ENCODE measurements at regions not wholly inside any gene's neighbourhood (a gene's known extent, or its start where the extent isn't known, plus 50 kb on each side); places are given as distances from the start of the nearest gene placed in this dataset.

DNA sequence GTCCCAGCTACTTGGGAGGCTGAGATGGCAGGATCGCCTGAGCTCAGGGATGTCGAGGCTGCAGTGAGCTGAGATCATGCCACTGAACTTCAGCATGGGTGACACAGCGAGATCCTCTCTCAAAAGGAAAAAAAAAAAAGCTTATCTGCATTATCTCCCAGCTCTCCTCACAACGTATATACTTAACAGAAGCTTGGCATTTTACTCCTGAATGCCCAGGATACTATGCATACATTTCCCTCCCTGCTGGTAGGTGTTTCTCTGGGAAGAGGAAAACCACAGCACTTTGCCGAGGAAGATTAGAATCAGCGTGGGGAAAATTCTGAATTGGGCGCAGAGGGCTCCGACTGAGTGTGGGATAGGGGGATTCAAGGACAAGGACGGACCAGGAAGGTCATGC lies 800.6 kb downstream of the DHX35 start:
- H4K20me1 ChIP-seq (ENCODE audit: insufficient read depth, low read length) = no peaks in the 10 kb centered on the region
- no peak overlapping the region for H3K4me2 ChIP-seq (ENCODE audit: insufficient read depth, low read length)
- no peak overlapping the region for H2AFZ ChIP-seq (ENCODE audit: low read length)
- H3K27ac ChIP-seq (ENCODE audit: low read depth, low read length) = no peak overlapping the region
- no peaks in the 10 kb centered on the region for H3K36me3 ChIP-seq (ENCODE audit: insufficient read depth, low read length)
- H3K4me3 ChIP-seq (ENCODE audit: insufficient read depth, low read length) = no peak overlapping the region
- peaks cover 2% of the 10 kb centered on the region for H3K9me3 ChIP-seq (ENCODE audit: low read depth, low read length)
- DNase-seq (ENCODE audit: insufficient read length, low spot score, missing footprints) = no peak
- H3K79me2 ChIP-seq (ENCODE audit: insufficient read depth, low read length) = no peaks in the 10 kb centered on the region
- no peaks in the 10 kb centered on the region for H3K27me3 ChIP-seq (ENCODE audit: insufficient read depth, low read length)
- H3K4me1 ChIP-seq (ENCODE audit: insufficient read depth, low read length) = no peaks in the 10 kb centered on the region
- TF ChIP-seq, protein P1, sequence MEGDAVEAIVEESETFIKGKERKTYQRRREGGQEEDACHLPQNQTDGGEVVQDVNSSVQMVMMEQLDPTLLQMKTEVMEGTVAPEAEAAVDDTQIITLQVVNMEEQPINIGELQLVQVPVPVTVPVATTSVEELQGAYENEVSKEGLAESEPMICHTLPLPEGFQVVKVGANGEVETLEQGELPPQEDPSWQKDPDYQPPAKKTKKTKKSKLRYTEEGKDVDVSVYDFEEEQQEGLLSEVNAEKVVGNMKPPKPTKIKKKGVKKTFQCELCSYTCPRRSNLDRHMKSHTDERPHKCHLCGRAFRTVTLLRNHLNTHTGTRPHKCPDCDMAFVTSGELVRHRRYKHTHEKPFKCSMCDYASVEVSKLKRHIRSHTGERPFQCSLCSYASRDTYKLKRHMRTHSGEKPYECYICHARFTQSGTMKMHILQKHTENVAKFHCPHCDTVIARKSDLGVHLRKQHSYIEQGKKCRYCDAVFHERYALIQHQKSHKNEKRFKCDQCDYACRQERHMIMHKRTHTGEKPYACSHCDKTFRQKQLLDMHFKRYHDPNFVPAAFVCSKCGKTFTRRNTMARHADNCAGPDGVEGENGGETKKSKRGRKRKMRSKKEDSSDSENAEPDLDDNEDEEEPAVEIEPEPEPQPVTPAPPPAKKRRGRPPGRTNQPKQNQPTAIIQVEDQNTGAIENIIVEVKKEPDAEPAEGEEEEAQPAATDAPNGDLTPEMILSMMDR (IDR thresholded peaks at IDR 0.05; ENCODE audit: extremely low read depth, low read depth, low read length) = no peak

DNA sequence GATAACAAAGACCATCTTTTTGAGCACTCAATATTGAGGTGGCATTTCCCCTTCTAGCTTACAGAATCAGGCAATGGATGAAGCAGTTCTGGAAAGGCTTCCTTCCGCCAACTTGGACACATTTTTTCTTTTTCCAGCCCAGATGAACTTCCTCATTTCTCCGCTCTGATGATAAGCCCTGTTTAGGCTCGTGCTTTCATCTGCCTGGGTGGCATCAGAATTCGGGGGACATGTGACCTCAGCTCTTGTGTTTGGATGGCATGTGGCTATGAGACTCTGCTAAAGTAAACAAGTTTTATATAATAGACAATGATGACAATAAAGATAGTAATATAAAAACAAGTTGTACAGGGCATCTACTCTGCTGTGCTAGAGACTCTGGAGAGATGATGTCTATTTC lies 796.7 kb downstream of the DHX35 start:
- Histone ChIP-seq H4K20me1 (ENCODE audit: insufficient read depth, low read length) (no peaks in the 10 kb centered on the region), H3K79me2 (ENCODE audit: insufficient read depth, low read length) (no peaks in the 10 kb centered on the region), H3K9me3 (ENCODE audit: low read depth, low read length) (peaks cover 2% of the 10 kb centered on the region), H3K27me3 (ENCODE audit: insufficient read depth, low read length) (no peaks in the 10 kb centered on the region), H3K27ac (ENCODE audit: low read depth, low read length) (no peak overlapping the region), H2AFZ (ENCODE audit: low read length) (no peak overlapping the region), H3K4me2 (ENCODE audit: insufficient read depth, low read length) (no peak overlapping the region), H3K4me1 (ENCODE audit: insufficient read depth, low read length) (no peaks in the 10 kb centered on the region), H3K4me3 (ENCODE audit: insufficient read depth, low read length) (no peak overlapping the region), H3K36me3 (ENCODE audit: insufficient read depth, low read length) (no peaks in the 10 kb centered on the region)
- no peak for DNase-seq (ENCODE audit: insufficient read length, low spot score, missing footprints)
- TF ChIP-seq, protein P1 (IDR thresholded peaks at IDR 0.05; ENCODE audit: extremely low read depth, low read depth, low read length) = no peak

DNA sequence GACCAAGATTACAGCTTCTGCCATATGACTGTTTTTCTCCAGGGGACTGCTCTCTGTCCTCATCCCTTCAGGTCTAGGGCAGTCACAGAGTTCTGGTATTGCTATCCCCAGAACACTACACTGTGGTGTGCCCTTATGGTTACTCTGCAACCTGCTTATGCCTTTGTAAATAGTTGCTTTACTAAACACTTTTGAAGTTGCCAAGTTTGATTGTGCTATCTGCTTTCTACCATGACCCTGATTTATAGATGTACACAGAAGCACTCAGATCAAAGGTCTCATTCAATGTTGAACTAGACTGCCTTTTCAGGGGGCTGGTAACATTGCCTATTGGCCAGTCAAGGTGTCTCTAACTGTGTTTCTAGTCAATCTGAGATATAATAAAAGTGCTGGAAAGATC lies 794.7 kb downstream of the DHX35 start:
- H3K36me3 ChIP-seq (ENCODE audit: insufficient read depth, low read length) = no peaks in the 10 kb centered on the region
- no peaks in the 10 kb centered on the region for H3K79me2 ChIP-seq (ENCODE audit: insufficient read depth, low read length)
- no peak overlapping the region for H3K4me3 ChIP-seq (ENCODE audit: insufficient read depth, low read length)
- no peaks in the 10 kb centered on the region for H3K9me3 ChIP-seq (ENCODE audit: low read depth, low read length)
- H2AFZ ChIP-seq (ENCODE audit: low read length) = no peak overlapping the region
- H3K27me3 ChIP-seq (ENCODE audit: insufficient read depth, low read length) = no peaks in the 10 kb centered on the region
- no peaks in the 10 kb centered on the region for H3K4me1 ChIP-seq (ENCODE audit: insufficient read depth, low read length)
- H3K4me2 ChIP-seq (ENCODE audit: insufficient read depth, low read length) = no peak overlapping the region
- H4K20me1 ChIP-seq (ENCODE audit: insufficient read depth, low read length) = no peaks in the 10 kb centered on the region
- no peak for DNase-seq (ENCODE audit: insufficient read length, low spot score, missing footprints)
- TF ChIP-seq, protein P1 (IDR thresholded peaks at IDR 0.05; ENCODE audit: extremely low read depth, low read depth, low read length) = no peak
- H3K27ac ChIP-seq (ENCODE audit: low read depth, low read length) = no peak overlapping the region

DNA sequence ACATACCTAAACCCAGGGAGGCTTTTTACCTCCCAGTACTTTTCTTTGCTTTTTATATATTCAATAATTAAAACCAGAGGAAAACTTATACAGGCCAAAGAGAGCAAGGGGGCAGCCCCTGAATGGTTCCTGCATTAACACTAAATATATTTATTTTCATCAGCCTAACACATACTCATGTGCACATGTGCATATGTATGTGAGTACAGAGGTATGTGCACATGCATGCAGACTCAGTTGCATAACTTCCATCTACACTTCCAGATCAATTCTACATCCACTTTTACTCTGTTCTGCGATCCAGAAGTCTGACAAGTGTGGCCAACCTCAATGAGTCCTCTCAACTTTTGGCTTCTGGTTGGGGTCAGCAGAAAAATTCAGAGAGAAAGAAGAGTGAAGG lies 794.2 kb downstream of the DHX35 start:
- no peak for DNase-seq (ENCODE audit: insufficient read length, low spot score, missing footprints)
- TF ChIP-seq, protein P1 (IDR thresholded peaks at IDR 0.05; ENCODE audit: extremely low read depth, low read depth, low read length) = no peak
- Histone ChIP-seq H4K20me1 (ENCODE audit: insufficient read depth, low read length) (no peaks in the 10 kb centered on the region), H3K27ac (ENCODE audit: low read depth, low read length) (no peak overlapping the region), H3K27me3 (ENCODE audit: insufficient read depth, low read length) (no peaks in the 10 kb centered on the region), H3K36me3 (ENCODE audit: insufficient read depth, low read length) (no peaks in the 10 kb centered on the region), H3K79me2 (ENCODE audit: insufficient read depth, low read length) (no peaks in the 10 kb centered on the region), H3K4me1 (ENCODE audit: insufficient read depth, low read length) (no peaks in the 10 kb centered on the region), H3K9me3 (ENCODE audit: low read depth, low read length) (no peaks in the 10 kb centered on the region), H2AFZ (ENCODE audit: low read length) (no peak overlapping the region), H3K4me3 (ENCODE audit: insufficient read depth, low read length) (no peak overlapping the region), H3K4me2 (ENCODE audit: insufficient read depth, low read length) (no peak overlapping the region)
